GM21515 (cell line): ENCODE measurements at regions not wholly inside any gene's neighbourhood (a gene's known extent, or its start where the extent isn't known, plus 50 kb on each side); places are given as distances from the start of the nearest gene placed in this dataset.

Experiments used
- ATAC-seq: cut with Tn5 transposase; IDR thresholded peaks from one replicate; pipeline ENCODE4 v1.9.1; 2021; ENCODE audit not compliant: unreplicated experiment

- ATAC-seq = no peak
These were observed 340.4 kb upstream of the ASIC2 start for GRCh38 chr17:33633446-33633845.

- no peak for ATAC-seq
These were observed 344.4 kb upstream of the ASIC2 start for GRCh38 chr17:33637534-33637933.

DNA sequence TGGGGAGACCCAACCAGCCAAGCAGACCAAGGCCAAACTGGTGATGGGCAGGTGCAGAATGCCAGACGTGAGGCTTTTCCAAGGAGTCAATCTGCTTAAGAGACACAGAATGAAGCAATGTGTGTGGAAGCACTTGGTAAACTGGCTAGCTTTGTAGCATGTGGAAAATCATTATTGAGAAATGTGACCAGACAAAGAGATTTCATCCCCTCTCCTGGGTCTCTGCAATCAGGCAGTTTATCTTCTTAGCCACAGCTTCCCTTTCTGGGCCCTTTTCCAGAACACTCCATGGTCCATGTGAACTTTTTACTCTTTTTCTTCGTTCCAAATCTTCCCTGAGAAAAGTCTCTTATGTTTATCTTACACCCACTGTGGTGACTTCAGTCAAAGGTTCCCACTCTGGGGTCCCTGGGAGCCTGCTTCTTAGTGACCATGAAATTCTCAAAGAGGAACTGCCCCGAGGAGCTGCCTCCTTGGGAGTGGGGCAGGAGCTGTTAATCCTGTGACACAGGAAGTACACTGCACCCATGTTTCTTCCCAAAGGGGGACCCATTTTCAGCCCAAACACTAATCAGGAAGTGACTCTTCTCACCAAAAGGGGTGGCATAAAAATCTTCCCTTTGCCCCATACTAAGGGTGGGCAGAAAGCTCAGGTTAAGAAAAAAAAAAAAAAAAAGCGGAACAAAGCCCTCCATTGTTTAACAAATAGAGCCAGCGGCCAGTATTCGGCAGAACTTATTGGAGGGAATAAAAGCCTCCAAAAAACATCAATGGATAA lies 346.2 kb upstream of the ASIC2 start:
- no peak for ATAC-seq

DNA sequence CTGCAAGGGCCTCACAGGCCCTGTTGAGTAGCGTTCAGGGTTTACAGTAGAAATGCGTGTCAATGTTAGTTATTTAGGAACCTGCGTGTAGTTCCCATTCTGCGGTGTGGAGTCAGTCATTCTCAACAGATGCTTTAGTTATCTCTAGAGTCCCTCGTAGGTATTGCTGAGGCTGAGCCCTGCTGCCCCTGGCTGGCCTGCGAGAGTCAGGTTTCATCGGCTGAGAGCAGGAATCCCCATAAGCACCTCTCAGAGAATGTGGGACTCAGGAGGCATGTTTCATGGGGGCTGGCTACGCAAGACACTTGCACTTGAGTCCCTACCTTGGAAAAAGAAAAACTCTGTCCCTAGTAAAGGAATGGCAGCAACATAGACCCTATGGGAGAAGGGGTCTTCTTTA lies 347.5 kb upstream of the ASIC2 start:
- no peak for ATAC-seq

GRCh38 chr17:33642002-33642401 lies 348.9 kb upstream of the ASIC2 start:
- ATAC-seq = no peak

- ATAC-seq = no peak
These were observed 354.9 kb upstream of the ASIC2 start for GRCh38 chr17:33647956-33648355.

DNA sequence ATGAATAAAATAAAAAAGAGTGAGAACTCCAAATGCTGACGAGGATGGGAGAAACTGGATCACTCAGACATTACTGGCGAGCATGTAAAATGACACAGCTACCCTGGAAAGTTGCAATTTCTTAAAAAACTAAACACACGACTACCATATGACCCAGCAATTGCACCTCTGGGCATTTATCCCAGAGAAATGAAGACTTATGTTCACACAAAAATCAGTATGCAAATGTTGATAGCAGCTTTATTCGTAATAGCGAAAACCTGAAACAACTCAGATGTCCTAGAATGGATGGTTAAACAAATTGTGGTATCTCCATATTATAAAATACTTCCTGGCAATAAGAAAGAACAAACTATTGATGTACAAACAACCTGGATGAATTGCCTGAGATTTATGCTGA lies 357.2 kb upstream of the ASIC2 start:
- ATAC-seq = no peak

DNA sequence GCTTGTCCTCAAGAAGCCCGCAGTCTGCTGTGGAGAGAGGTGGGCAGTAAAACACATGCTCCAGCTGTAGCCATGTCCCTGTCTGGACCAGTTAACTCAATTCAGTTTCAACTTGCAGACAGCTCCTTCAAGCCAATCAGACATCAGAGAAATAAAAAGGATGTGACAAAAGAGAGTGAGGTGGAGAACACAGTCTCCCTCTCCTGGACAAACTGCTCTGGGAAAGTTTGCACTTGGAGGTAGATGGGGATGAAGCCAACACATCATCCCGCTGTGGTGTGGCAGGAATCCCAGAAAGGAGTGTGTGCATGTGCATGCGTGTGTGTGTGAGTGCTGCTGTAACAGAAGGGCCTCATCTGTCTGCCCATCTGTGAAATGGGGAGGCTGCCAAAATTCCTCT lies 358.6 kb upstream of the ASIC2 start:
- no peak for ATAC-seq

DNA sequence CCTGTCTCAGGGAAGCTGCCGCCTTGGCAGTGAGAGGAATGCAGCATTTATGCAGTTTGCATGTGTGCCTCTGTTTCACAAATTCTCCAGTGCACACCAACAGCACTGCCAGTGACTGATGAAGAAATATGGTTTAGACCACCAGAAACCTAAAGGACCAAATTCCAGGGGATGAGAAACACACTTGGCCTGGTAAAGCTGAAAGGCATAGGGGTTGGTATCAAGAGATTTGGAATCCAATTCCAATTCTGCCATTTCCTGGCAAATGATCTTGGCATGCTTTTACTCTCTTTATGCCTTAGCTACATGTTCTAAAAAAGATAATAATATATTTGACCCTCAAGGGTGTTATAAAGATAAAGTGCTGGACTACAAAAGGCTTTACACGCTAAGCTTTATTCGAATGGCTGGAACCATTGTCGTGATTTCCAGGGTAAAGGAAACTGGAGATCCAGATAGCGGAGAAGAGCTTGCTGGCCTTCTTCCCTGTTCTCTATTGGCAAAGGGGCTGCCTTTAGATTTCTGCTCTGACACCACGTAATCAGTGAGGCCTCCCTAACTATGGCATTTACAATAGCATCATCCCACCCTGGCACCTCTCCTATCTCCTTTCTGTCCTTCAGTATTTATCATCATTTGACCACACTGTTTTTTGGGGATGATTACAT lies 359.8 kb upstream of the ASIC2 start:
- ATAC-seq = no peak

DNA sequence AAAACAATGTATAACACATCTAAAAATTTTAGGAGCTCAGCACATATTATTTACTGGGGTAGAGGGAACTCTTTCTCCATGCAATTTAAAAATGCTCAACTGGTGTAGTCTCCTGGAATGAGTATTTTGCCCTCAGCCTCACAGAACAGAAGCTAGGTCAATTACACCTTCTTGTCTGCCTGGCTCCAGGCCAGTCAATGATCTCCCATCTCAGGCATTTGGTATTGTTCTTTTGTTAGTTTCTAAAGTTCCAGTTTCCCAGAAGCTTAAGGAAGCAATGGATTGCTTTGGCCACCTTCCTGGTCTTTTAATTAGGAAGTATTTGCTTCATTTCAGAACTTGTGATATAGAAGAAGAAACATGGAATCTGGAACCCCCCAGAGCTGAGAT lies 360.3 kb upstream of the ASIC2 start:
- no peak for ATAC-seq

DNA sequence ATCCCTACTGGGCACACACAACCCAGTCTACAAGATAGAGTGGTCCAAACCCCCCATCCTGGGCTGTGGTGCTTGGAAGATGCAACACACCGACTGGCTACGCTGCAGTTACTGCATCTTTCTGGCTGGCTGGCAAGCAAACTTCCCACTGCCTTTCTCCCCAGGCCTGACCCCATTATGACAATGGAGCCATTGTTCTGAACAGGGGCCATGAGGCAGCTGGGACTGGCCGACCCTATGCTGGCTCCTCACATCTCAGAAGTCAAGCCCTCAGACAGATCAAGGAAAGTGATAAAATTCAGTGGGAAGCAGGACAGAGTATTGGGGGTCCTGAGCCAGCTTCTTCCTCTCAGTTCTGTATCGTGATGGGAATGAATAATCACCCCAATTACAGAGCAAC lies 364.1 kb upstream of the ASIC2 start:
- no peak for ATAC-seq

DNA sequence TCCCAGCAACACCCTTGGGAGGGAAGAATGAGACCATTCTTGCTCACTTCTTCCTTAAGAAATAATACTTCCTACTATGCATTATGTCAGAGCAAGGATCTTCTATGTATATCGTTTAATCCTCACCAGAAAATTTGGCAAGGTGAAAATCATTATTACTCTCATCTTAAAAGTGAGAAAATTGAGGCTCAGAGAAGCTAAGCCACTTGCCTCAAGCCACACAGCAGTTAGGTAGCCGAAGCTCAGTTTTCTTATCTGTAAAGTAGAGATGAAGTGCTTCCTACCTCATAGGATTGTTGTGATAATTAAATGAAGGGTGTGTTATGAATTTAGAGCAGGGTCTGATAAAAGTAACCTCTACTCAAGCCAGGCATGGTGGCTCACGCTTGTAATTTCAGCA lies 368.9 kb upstream of the ASIC2 start:
- ATAC-seq = no peak

DNA sequence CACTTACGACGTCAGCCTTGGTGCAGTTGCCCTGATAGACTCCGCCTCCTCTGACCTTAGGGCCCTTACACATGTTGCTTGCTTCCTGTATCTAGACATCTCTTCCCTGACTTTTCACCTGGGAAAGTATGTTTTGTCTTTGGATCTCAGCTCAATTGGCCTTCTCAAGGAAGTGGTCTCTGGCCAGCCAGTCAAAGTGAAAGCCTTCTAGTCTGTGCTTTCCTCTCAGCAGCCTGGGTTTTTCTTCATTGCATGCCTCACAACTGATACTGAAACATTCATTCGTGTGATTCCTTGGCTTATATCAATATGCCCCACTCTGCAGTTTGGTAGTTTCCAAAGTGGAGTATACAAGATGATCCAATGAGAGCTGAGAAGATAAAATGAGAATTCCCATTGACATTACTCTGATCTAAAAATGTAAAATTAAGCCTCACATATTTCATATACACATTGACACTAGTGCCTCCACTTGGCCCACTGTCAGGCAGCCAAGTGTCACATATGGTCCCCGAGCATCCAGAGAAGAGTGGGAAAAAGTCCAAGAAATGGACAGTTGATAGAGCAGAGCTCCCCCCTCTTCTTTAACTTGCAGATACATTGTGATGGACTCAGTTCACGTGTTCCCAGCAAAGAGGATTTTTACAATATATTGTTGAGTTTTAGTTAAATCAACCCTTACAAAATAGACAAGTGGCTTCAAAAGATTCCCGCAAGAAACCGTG lies 371.2 kb upstream of the ASIC2 start:
- no peak for ATAC-seq

DNA sequence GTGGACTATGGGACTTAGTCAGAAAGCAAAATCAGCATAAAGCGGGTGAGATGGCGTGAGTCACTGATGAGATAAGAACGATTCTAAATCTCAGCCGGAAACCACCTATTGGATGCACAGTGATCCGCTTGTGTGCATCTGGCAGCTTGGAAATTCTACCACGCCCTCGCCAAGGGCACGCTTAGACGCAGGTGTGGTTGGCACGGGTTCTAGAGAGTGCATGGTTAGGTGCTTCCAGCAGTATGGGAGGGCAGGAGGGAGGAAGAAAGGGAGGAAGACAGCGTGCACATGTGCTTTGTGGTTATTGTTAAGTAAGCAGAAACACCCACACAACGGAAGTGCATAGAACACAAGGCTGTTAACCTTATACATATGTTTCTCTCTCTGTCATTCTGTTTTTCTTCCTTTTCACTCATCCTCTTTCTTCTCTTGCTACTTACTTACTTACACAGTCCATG lies 374.0 kb upstream of the ASIC2 start:
- ATAC-seq = no peak

GRCh38 chr17:33667671-33668070 lies 374.6 kb upstream of the ASIC2 start:
- no peak for ATAC-seq

DNA sequence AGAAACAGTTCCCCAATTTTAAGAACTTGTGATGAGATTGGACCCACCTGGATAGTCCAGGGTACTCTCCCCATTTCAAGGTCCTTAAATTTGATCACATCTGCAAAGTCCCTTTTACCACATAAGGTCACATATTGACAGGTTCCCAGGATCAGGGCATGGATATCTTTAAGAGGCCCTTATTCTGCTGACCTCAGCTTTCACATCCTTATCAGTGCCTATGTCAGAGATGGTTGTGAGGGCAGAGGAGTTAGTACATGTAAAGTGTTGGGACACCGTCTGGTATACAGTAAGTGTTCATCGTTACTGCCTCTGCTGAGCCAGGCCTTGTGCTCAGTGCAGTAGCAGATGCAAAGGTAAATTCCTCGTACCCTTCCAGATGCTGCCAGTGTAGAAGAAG lies 375.4 kb upstream of the ASIC2 start:
- ATAC-seq = no peak

DNA sequence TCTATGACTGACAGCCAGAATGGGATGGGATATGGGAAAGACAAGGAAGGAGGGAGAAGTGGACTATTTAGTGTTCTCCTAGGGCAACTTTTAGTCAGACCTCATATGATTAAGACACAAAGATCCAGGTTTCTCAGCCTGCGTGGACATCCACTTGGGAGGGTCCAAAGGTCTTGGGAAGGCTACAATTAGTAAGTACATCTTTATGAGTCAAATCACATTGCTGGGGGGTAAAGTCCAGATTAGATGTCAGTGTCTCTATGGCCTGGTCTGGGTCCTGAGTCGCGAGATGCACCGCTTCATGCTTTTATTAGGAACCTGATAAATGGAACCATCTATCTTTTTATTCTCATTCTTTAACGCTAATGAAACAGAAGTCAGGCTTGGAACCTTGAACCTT lies 378.4 kb upstream of the ASIC2 start:
- ATAC-seq = no peak

GRCh38 chr17:33674685-33675084 lies 381.6 kb upstream of the ASIC2 start:
- no peak for ATAC-seq

DNA sequence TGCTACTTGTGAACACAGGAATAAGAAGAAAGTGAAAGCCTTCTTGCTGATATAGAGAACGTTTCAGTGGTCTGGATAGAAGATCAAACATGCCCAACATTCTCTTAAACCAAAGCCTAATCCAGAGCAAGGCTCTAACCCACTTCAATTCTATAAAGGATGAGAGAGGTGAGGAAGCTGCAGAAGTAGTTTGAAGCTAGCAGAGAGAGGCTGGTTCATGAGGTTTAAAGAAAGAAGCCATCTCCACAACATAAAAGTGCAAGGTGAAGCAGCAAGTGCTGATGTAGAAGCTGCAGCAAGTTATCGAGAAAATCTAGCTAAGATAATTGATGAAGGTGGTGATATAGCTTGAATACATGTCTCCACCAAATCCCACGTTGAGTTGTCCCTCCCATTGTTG lies 383.3 kb upstream of the ASIC2 start:
- no peak for ATAC-seq

- no peak for ATAC-seq
These were observed 386.5 kb upstream of the ASIC2 start for GRCh38 chr17:33679595-33679994.

DNA sequence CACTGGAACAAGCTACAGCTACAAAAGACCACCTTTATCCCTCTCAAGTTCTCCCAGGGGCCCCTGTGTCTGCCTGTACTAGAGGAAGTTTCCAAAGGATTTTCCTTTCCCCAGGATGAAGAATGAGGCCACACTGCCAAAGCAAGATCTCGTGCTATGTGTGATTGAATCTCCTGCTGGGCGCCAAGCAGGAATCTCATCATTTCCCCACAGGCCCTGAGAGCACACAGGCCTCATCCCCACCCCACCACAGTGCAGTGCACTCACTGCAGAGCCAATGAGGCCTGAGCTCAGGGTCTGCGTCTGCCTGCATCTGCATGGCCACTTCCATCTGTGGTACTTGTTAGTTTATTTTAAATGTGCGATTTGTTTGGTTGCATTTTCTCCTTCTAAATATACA lies 387.4 kb upstream of the ASIC2 start:
- no peak for ATAC-seq

- ATAC-seq = no peak
These were observed 389.5 kb upstream of the ASIC2 start for GRCh38 chr17:33682599-33682998.
